AG09319 (cell line): ENCODE measurements at regions not wholly inside any gene's neighbourhood (a gene's known extent, or its start where the extent isn't known, plus 50 kb on each side); places are given as distances from the start of the nearest gene placed in this dataset.

Source experiments
- DNase-seq: peaks from one replicate; pipeline ENCODE4 v3.0.0-alpha.2; 2010; ENCODE audit warnings: low read depth; ENCODE audit errors: extremely low read depth
- CTCF ChIP-seq: IDR thresholded peaks from 2 replicates; pipeline ENCODE4 v1.5.1; 2011; ENCODE audit warnings: low read depth, mild to moderate bottlenecking, inconsistent platforms, low read length, moderate library complexity

GRCh38 chr5:62068554-62068953, 237.5 kb upstream of the KIF2A start:
- TF ChIP-seq CTCF = no peak
- DNase-seq = no peak

- TF ChIP-seq CTCF = no peak
- no peak for DNase-seq
Observed at GRCh38 chr5:62077387-62077786, 228.6 kb upstream of the KIF2A start.

DNA sequence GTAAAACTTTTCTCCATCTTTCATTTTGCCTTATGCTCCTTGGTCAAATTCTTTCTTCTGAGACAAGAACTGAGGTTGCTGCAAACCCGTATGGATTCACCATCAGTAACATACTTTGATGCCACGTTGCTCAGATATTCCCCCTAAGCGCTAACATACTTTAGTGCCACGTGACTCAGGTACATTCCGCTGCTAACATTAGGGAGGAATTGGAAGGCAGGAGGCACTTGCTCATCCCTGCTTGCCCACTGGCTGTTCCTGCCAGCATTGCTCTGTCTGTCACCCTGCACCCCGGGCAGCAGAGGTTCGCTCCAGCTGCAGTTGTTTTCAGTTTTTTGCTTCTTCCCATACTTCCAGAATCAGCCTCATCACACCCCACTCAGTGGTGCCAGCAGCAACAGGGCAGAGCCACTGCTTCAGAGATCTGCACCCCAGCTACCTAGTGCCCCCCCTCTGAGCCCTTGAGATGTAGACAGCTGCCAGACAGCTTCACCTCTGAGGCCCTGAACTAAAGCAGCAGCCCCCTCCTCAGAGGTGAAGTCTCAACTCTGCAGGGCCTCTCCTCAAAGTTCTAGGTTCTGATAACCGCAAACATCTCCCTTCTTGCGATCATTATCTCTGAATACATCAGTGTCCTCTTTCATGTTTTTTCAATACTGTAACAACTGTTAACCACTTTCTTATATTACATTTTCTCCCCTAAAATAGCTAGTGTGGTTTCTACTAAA, 228.0 kb upstream of the KIF2A start:
- DNase-seq = no peak
- TF ChIP-seq CTCF = no peak

- no peak for TF ChIP-seq CTCF
- no peak for DNase-seq
Observed at GRCh38 chr5:62082370-62082801, 223.6 kb upstream of the KIF2A start.

- no peak for TF ChIP-seq CTCF
- DNase-seq = no peak
Observed at GRCh38 chr5:62083247-62083646, 222.8 kb upstream of the KIF2A start.

- TF ChIP-seq CTCF = no peak
- DNase-seq = no peak
Observed at GRCh38 chr5:62083661-62084060, 222.3 kb upstream of the KIF2A start.

GRCh38 chr5:62084391-62084790, 221.6 kb upstream of the KIF2A start:
- DNase-seq = no peak

More at GRCh38 chr5:62084391-62084790, 221.6 kb upstream of the KIF2A start:
- TF ChIP-seq CTCF = no peak
